GM23248 (cell line): ENCODE measurements at regions not wholly inside any gene's neighbourhood (a gene's known extent, or its start where the extent isn't known, plus 50 kb on each side); places are given as distances from the start of the nearest gene placed in this dataset.
"Not testable (repeated sequence)": the region's sequence is repeated elsewhere in the genome, so short reads cannot be mapped to it uniquely, and the experiment has no call there.

Source experiments
- DNase-seq: peaks from one replicate; pipeline ENCODE4 v3.0.0-alpha.2; 2015
- H2AFZ ChIP-seq: fragments of 200-600 bp; sonication (generic); 2 replicates; pipeline ENCODE4 v1.6.1; 2016; ENCODE audit warnings: antibody characterized with exemption
- H3F3A ChIP-seq: fragments of 200-600 bp; sonication (generic); 2 replicates; pipeline ENCODE4 v1.6.1; 2016; ENCODE audit warnings: mild to moderate bottlenecking, antibody characterized with exemption, mixed run types; ENCODE audit not compliant: insufficient read depth
- H3K27ac ChIP-seq: fragments of 200-600 bp; sonication (generic); 2 replicates; pipeline ENCODE4 v1.5.1; 2016; ENCODE audit warnings: mild to moderate bottlenecking
- H3K27me3 ChIP-seq: fragments of 200-600 bp; sonication (generic); replicated peaks from 2 replicates; pipeline ENCODE4 v1.6.1; 2016; ENCODE audit warnings: mild to moderate bottlenecking; ENCODE audit not compliant: insufficient read depth
- H3K36me3 ChIP-seq: fragments of 200-600 bp; sonication (generic); 2 replicates; pipeline ENCODE4 v1.6.1; 2016; ENCODE audit warnings: low read depth, mild to moderate bottlenecking
- H3K4me1 ChIP-seq: fragments of 200-600 bp; sonication (generic); 2 replicates; pipeline ENCODE4 v1.6.1; 2016; ENCODE audit warnings: mild to moderate bottlenecking; ENCODE audit not compliant: insufficient read depth
- H3K4me2 ChIP-seq: fragments of 200-600 bp; sonication (generic); one replicate; pipeline ENCODE4 v1.6.1; 2016; ENCODE audit warnings: mild to moderate bottlenecking; ENCODE audit not compliant: unreplicated experiment
- H3K4me3 ChIP-seq: fragments of 200-600 bp; sonication (generic); 2 replicates; pipeline ENCODE4 v1.5.1; 2016; ENCODE audit warnings: mild to moderate bottlenecking
- H3K79me2 ChIP-seq: fragments of 200-600 bp; sonication (generic); 2 replicates; pipeline ENCODE4 v1.6.1; 2016; ENCODE audit warnings: mild to moderate bottlenecking; ENCODE audit not compliant: insufficient read depth
- H3K9ac ChIP-seq: fragments of 200-600 bp; sonication (generic); 2 replicates; pipeline ENCODE4 v1.6.1; 2016; ENCODE audit warnings: mild to moderate bottlenecking
- H3K9me2 ChIP-seq: fragments of 200-600 bp; sonication (generic); 2 replicates; pipeline ENCODE4 v1.6.1; 2016; ENCODE audit warnings: mixed run types, mild to moderate bottlenecking, moderate library complexity; ENCODE audit not compliant: insufficient read depth
- H3K9me3 ChIP-seq: fragments of 200-600 bp; sonication (generic); one replicate; pipeline ENCODE4 v1.6.1; 2017; ENCODE audit warnings: low read depth
- H4K20me1 ChIP-seq: fragments of 200-600 bp; sonication (generic); 2 replicates; pipeline ENCODE4 v1.6.0; 2016; ENCODE audit not compliant: insufficient read depth
- EZH2 ChIP-seq: fragments of 200-600 bp; sonication (generic); IDR thresholded peaks from 2 replicates; pipeline ENCODE4 v1.6.1; 2018; ENCODE audit warnings: antibody characterized with exemption, mild to moderate bottlenecking; ENCODE audit not compliant: insufficient read depth, poor library complexity, severe bottlenecking
- EZH2phosphoT487 ChIP-seq: fragments of 200-600 bp; sonication (generic); IDR thresholded peaks from 2 replicates; pipeline ENCODE4 v1.6.1; 2018; ENCODE audit warnings: antibody characterized with exemption, moderate library complexity, mild to moderate bottlenecking, low read depth; ENCODE audit not compliant: insufficient read depth
- WGBS, 2 experiments: methylation state at CpG; one replicate each; pipeline ENCODE4 v1.1.6; 2015 to 2017; ENCODE audit warnings: low lambda C conversion rate in 2 of 2, low coverage in 1 of 2; ENCODE audit errors: missing lambda C conversion rate in 2 of 2; 5-methylcytosine and 5-hydroxymethylcytosine counted together
- in situ Hi-C: fragments of 300-500 bp; cut with MboI; formaldehyde crosslinking; loops from 2 replicates; pipeline ENCODE4 v1.15.0; 2020

GRCh38 chrX:53883196-53883595 is 161.1 kb downstream of the PHF8 start:
- 35 to 44% methylated on average over 3 of the region's 3 CpGs for whole genome bisulfite sequencing, 2 experiments
- Histone ChIP-seq H3K27me3 (no peaks in the 10 kb centered on the region), H3K36me3 (no peaks in the 10 kb centered on the region), H4K20me1 (no peaks in the 10 kb centered on the region), H2AFZ (no peak overlapping the region), H3F3A (no peaks in the 10 kb centered on the region), H3K9me3 (no peaks in the 10 kb centered on the region), H3K4me1 (no peaks in the 10 kb centered on the region), H3K9me2 (no peaks in the 10 kb centered on the region), H3K9ac (no peak overlapping the region), H3K4me3 (no peak overlapping the region), H3K27ac (no peak overlapping the region), H3K79me2 (no peaks in the 10 kb centered on the region), H3K4me2 (no peak overlapping the region)
- DNase-seq: no peak
- in situ Hi-C loops: no loop called here
- TF ChIP-seq EZH2phosphoT487: no peak
- no peak for TF ChIP-seq EZH2

- Histone ChIP-seq H3K79me2 (no peaks in the 10 kb centered on the region), H2AFZ (no peak overlapping the region), H3K9me2 (no peaks in the 10 kb centered on the region), H3K27me3 (no peaks in the 10 kb centered on the region), H4K20me1 (no peaks in the 10 kb centered on the region), H3K4me1 (no peaks in the 10 kb centered on the region), H3K36me3 (no peaks in the 10 kb centered on the region), H3K9ac (no peak overlapping the region), H3K4me3 (no peak overlapping the region), H3K4me2 (no peak overlapping the region), H3F3A (no peaks in the 10 kb centered on the region), H3K9me3 (no peaks in the 10 kb centered on the region), H3K27ac (no peak overlapping the region)
- 48 to 54% methylated on average over 6 of the region's 6 CpGs for WGBS, 2 experiments
- in situ Hi-C loops: no loop called here
- DNase-seq: peak; percentile 13
- TF ChIP-seq EZH2phosphoT487: no peak
- TF ChIP-seq EZH2: no peak
These were observed 161.9 kb downstream of the PHF8 start for GRCh38 chrX:53882331-53882730.

GRCh38 chrX:53880786-53881185 is 163.5 kb downstream of the PHF8 start:
- H3K4me2 ChIP-seq, H3K4me1 ChIP-seq, H2AFZ ChIP-seq, H3K9ac ChIP-seq, H3K27ac ChIP-seq, H4K20me1 ChIP-seq, H3K9me3 ChIP-seq, H3K27me3 ChIP-seq, H3K79me2 ChIP-seq, H3F3A ChIP-seq, DNase-seq, H3K36me3 ChIP-seq, H3K9me2 ChIP-seq, H3K4me3 ChIP-seq, in situ Hi-C loops: not testable (repeated sequence)
- 32 to 44% methylated on average over 1 to 2 of the region's 2 CpGs for WGBS, 2 experiments

GRCh38 chrX:53859890-53860289 is 173.4 kb upstream of the HUWE1 start:
- no peak for DNase-seq
- H3K9ac ChIP-seq: no peak overlapping the region
- in situ Hi-C loops: no loop called here
- H4K20me1 ChIP-seq: no peaks in the 10 kb centered on the region
- H3K79me2 ChIP-seq: no peaks in the 10 kb centered on the region
- no peaks in the 10 kb centered on the region for H3K4me1 ChIP-seq
- WGBS, 2 experiments: 63 to 71% methylated on average over 4 of the region's 4 CpGs
- no peaks in the 10 kb centered on the region for H3K27me3 ChIP-seq
- no peak overlapping the region for H3K4me3 ChIP-seq
- H3K9me2 ChIP-seq: no peaks in the 10 kb centered on the region
- H3K36me3 ChIP-seq: no peaks in the 10 kb centered on the region
- H3K9me3 ChIP-seq: no peaks in the 10 kb centered on the region
- H3F3A ChIP-seq: no peaks in the 10 kb centered on the region
- no peak overlapping the region for H2AFZ ChIP-seq
- H3K27ac ChIP-seq: no peak overlapping the region
- TF ChIP-seq EZH2: no peak
- H3K4me2 ChIP-seq: no peak overlapping the region
